Astrocyte of the spinal cord (primary cell): ENCODE measurements at regions not wholly inside any gene's neighbourhood (a gene's known extent, or its start where the extent isn't known, plus 50 kb on each side); places are given as distances from the start of the nearest gene placed in this dataset.

ENCODE experiments used
- DNase-seq: peaks from one replicate; pipeline ENCODE4 v3.0.0; 2011; ENCODE audit warnings: low read depth, low spot score
- H3K4me3 ChIP-seq: 2 replicates; pipeline ENCODE4 v1.5.1; 2011; ENCODE audit warnings: low read depth, mild to moderate bottlenecking, low read length, moderate library complexity
- CTCF ChIP-seq: IDR thresholded peaks from 2 replicates; pipeline ENCODE4 v1.5.1; 2012; ENCODE audit warnings: low read depth, mild to moderate bottlenecking, low read length, inconsistent platforms
- in situ Hi-C: cut with HindIII; loops from 2 replicates; pipeline ENCODE4 v1.10.0; 2017; ENCODE audit warnings: low sequenced_read_pairs

DNA sequence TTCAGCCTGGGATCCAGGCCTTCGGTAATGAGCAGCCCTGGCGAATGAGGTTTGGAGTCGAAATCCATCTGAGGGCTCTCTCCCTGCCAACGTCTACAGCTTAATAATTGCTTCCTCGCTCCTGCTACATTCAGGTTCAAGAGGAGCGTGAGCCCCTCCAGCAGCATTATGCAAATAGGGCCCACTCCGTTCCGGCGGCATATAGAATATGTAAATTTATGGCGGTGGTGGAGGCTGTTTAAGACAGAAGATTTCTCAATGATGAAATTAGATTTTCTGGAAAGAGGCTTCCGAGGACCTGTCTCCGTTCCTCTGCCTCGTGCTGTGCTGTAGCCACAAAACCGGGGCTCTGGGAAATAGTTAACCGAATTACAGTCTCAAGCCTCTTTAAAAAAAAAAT, 402.8 kb downstream of the MIAT start:
- DNase-seq, result no peak
- H3K4me3 ChIP-seq, result no peak overlapping the region
- in situ Hi-C loops, result no loop called here
- no peak for TF ChIP-seq CTCF

DNA sequence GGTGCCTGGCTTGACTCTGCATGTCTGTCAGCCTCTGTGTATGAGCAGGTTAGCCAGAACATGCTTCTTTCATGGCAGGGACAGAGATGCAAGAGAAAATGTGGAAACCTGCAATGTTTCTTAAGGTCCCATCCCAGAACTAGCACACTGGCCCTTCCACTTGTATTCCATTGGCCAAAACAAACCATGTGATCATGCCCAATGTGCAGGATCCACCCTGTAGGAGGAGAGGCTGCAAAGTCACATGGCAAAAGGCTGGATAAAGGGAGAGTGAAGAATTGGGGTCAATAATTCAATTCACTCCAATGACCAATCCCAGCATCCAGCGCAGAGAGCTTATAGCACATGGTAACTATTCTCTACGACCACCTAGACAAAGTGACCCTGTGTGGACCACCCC, 405.5 kb downstream of the MIAT start:
- TF ChIP-seq CTCF, result no peak
- DNase-seq, result no peak
- H3K4me3 ChIP-seq, result no peak overlapping the region
- in situ Hi-C loops, result no loop called here

- in situ Hi-C loops, result no loop called here
- no peak for TF ChIP-seq CTCF
- DNase-seq, result no peak
- no peak overlapping the region for H3K4me3 ChIP-seq
Observed at GRCh38 chr22:27063406-27063805, 406.0 kb downstream of the MIAT start.

- DNase-seq, result no peak
- in situ Hi-C loops, result no loop called here
- TF ChIP-seq CTCF, result no peak
- no peak overlapping the region for H3K4me3 ChIP-seq
Observed at GRCh38 chr22:27063841-27064240, 406.5 kb downstream of the MIAT start.

DNA sequence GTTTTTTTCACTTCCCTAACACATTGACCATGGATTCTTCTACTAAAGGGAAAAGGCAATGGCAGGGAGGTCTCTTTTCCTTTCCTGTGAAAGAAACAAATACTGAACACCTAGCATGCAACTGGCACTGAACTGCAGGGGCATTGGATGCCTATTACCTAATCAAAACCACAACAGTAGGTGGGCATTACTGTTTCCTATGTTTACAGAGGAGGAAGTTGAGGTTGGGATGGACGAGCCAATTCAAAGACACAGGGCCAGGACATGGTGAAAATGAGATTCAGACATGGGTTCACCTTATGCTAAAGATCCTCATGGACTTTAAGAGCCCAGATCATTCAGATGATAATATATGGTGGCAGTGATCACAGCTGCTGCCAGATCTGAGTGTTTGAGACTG, 407.0 kb downstream of the MIAT start:
- in situ Hi-C loops, result no loop called here
- DNase-seq, result no peak
- no peak for TF ChIP-seq CTCF
- H3K4me3 ChIP-seq, result no peak overlapping the region

DNA sequence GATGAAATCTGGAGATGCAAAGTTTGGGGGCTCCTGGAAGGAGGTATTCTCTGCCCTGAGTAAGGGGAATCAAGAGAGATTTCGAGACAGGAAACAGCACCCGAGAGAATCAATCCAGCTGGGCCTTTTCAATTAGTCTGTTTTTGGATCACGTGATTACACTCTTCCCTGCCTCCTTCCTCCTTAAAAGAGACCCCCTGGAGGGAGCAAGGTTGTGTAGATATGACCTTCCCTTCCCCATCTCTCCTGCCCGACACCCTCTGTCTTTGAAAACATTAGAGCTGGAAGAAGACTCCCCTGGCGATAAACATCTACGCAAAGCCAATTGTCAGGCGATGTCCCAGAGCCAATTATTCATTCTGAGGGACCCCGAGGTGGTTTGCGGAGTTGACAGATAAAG, 407.9 kb downstream of the MIAT start:
- H3K4me3 ChIP-seq, result no peak overlapping the region
- no peak for DNase-seq
- no peak for TF ChIP-seq CTCF
- in situ Hi-C loops, result no loop called here

DNA sequence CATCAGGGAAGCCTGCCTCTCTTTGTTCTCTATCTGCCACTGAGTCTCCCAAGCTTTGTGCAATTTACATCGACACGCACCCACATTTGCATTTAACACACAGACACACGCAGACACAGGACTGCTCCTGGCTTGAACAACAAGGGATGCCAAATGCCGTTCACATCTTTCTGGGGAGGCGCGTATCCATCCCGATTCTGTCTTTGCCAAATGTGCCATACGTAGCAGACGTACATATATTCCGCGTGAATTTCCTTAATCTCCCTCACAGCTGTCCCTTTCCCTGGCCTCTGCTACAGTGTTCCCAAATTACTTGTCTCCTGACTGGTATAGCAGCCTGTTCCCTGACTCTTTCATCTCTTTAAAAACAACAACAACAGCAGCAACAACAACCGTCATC, 409.5 kb downstream of the MIAT start:
- H3K4me3 ChIP-seq, result no peak overlapping the region
- in situ Hi-C loops, result no loop called here
- TF ChIP-seq CTCF, result no peak
- DNase-seq, result no peak
